PC-3 (cell line): ENCODE measurements at regions not wholly inside any gene's neighbourhood (a gene's known extent, or its start where the extent isn't known, plus 50 kb on each side); places are given as distances from the start of the nearest gene placed in this dataset.

Experiments used
- ATAC-seq: fragments of 200-7000 bp; cut with Tn5 transposase; 2 replicates; pipeline ENCODE4 v1.9.1; 2020; ENCODE audit warnings: mild to moderate bottlenecking, moderate library complexity
- BruUV-seq: library from RNA; stranded (reverse); fragments of 400-500 nt; replicated peaks from 2 replicates; lab custom pipeline; 2021; lab: Mats Ljungman, UMichigan
- CTCF ChIA-PET: fragments of 300-600 bp; sonication (Branson Sonifier 250); formaldehyde crosslinking; loops from one replicate; lab custom pipeline; 2022; ENCODE audit warnings: antibody characterized with exemption; lab: Charles Lee
- POLR2A ChIA-PET: fragments of 300-600 bp; sonication (Branson Sonifier 250); formaldehyde crosslinking; loops from one replicate; lab custom pipeline; 2022; ENCODE audit warnings: antibody characterized with exemption; ENCODE audit not compliant: unreplicated experiment; lab: Charles Lee
- DNase-seq: peaks from one replicate; pipeline ENCODE4 v3.0.0-alpha.2; 2015
- H2AFZ ChIP-seq: fragments of 300-600 bp; sonication (generic); 2 replicates; pipeline ENCODE4 v1.6.0; 2016; ENCODE audit warnings: antibody characterized with exemption, low read length
- H3F3A ChIP-seq: fragments of 300-600 bp; sonication (generic); one replicate; pipeline ENCODE4 v1.6.0; 2017; ENCODE audit warnings: antibody characterized with exemption, low read length, control low read depth, mild to moderate bottlenecking; ENCODE audit not compliant: unreplicated experiment
- H3K27ac ChIP-seq: fragments of 300-600 bp; sonication (generic); 2 replicates; pipeline ENCODE4 v1.5.1; 2016; ENCODE audit warnings: mild to moderate bottlenecking, low read length
- H3K27me3 ChIP-seq: fragments of 300-600 bp; sonication (generic); 2 replicates; pipeline ENCODE4 v1.6.1; 2016; ENCODE audit warnings: low read length, mixed read lengths
- H3K36me3 ChIP-seq: fragments of 300-600 bp; sonication (generic); 2 replicates; pipeline ENCODE4 v1.6.1; 2016; ENCODE audit warnings: low read depth, mixed run types, low read length, mixed read lengths
- H3K4me1 ChIP-seq: fragments of 300-600 bp; sonication (generic); 2 replicates; pipeline ENCODE4 v1.5.1; 2016; ENCODE audit warnings: low read length; ENCODE audit not compliant: insufficient read depth
- H3K4me2 ChIP-seq: fragments of 300-600 bp; sonication (generic); 2 replicates; pipeline ENCODE4 v1.6.0; 2016; ENCODE audit warnings: low read length
- H3K4me3 ChIP-seq: fragments of 300-600 bp; sonication (generic); 2 replicates; pipeline ENCODE4 v1.5.1; 2016; ENCODE audit warnings: mild to moderate bottlenecking, low read length, mixed read lengths
- H3K79me2 ChIP-seq: fragments of 300-600 bp; sonication (generic); 2 replicates; pipeline ENCODE4 v1.6.1; 2017; ENCODE audit warnings: low read length, mixed read lengths
- H3K9ac ChIP-seq: fragments of 300-600 bp; sonication (generic); 2 replicates; pipeline ENCODE4 v1.6.0; 2016; ENCODE audit warnings: mild to moderate bottlenecking, low read length
- H3K9me2 ChIP-seq: fragments of 300-600 bp; sonication (generic); replicated peaks from 2 replicates; pipeline ENCODE4 v1.6.1; 2016; ENCODE audit warnings: mixed run types, low read length, mixed read lengths
- H3K9me3 ChIP-seq: fragments of 300-600 bp; sonication (generic); 2 replicates; pipeline ENCODE4 v1.6.1; 2016; ENCODE audit warnings: low read length, mixed read lengths
- H4K20me1 ChIP-seq: fragments of 300-600 bp; sonication (generic); 2 replicates; pipeline ENCODE4 v1.6.1; 2016; ENCODE audit warnings: low read length, mixed read lengths
- CTCF ChIP-seq: fragments of 300-600 bp; sonication (generic); conservative IDR thresholded peaks from 2 replicates; pipeline ENCODE4 v1.5.1; 2017; ENCODE audit warnings: antibody characterized with exemption, low read depth, mild to moderate bottlenecking, low read length
- EZH2 ChIP-seq: fragments of 300-600 bp; sonication (generic); IDR thresholded peaks from one replicate; pipeline ENCODE4 v1.6.1; 2017; ENCODE audit warnings: antibody characterized with exemption, mild to moderate bottlenecking, low read length; ENCODE audit not compliant: unreplicated experiment
- EZH2phosphoT487 ChIP-seq: fragments of 300-600 bp; sonication (generic); IDR thresholded peaks from 2 replicates; pipeline ENCODE4 v1.6.1; 2018; ENCODE audit warnings: mild to moderate bottlenecking, antibody characterized with exemption, low read length, borderline replicate concordance
- intact Hi-C: fragments of 100-400 bp; cut with micrococcal nuclease; formaldehyde crosslinking; loops from 2 replicates; pipeline ENCODE4 v1.9.0; 2023

- H3K9me2 ChIP-seq, result no peaks in the 10 kb centered on the region
- no peak for DNase-seq
- H3K79me2 ChIP-seq, result no peaks in the 10 kb centered on the region
- peaks cover 15% of the 10 kb centered on the region; the same call in 1 of the 2 replicates for H3K4me1 ChIP-seq
- TF ChIP-seq CTCF (no peak), EZH2phosphoT487 (no peak), EZH2 (no peak)
- BruUV-seq, result no TSS peak
- no peak for ATAC-seq
- ChIA-PET CTCF (no interaction called here), POLR2A (no interaction called here)
- H3K36me3 ChIP-seq, result no peaks in the 10 kb centered on the region
- no peak overlapping the region for H3K4me2 ChIP-seq
- no peaks in the 10 kb centered on the region for H3K27me3 ChIP-seq
- H3K9ac ChIP-seq, result no peak overlapping the region
- no peak overlapping the region for H3K27ac ChIP-seq
- no peak overlapping the region for H2AFZ ChIP-seq
- H3K9me3 ChIP-seq, result no peaks in the 10 kb centered on the region
- no peaks in the 10 kb centered on the region for H3F3A ChIP-seq
- no peak overlapping the region for H3K4me3 ChIP-seq
- intact Hi-C loops, result no loop called here
- no peaks in the 10 kb centered on the region for H4K20me1 ChIP-seq
Measured at GRCh38 chr4:123954220-123954619, 557.6 kb downstream of the SPRY1 start.

- Histone ChIP-seq H4K20me1 (no peaks in the 10 kb centered on the region), H3K36me3 (no peaks in the 10 kb centered on the region), H3F3A (no peaks in the 10 kb centered on the region), H3K27ac (no peak overlapping the region), H3K4me3 (no peak overlapping the region), H2AFZ (no peak overlapping the region), H3K4me2 (no peak overlapping the region), H3K27me3 (no peaks in the 10 kb centered on the region), H3K9me3 (no peaks in the 10 kb centered on the region), H3K4me1 (peaks cover 15% of the 10 kb centered on the region; the same call in 1 of the 2 replicates), H3K79me2 (no peaks in the 10 kb centered on the region), H3K9me2 (no peaks in the 10 kb centered on the region), H3K9ac (no peak overlapping the region)
- intact Hi-C loops, result loop anchor here (1.0 kb wide), 1 partner anchor 31 kb away; no protein-coding TSS in a partner anchor
- ATAC-seq (peak; percentile 95), DNase-seq (peak; percentile 63)
- no TSS peak for BruUV-seq
- ChIA-PET POLR2A (no interaction called here), CTCF (no interaction called here)
- TF ChIP-seq EZH2 (no peak), EZH2phosphoT487 (no peak), CTCF (no peak)
Measured at GRCh38 chr4:123955167-123955800, 558.7 kb downstream of the SPRY1 start.

- ATAC-seq, result no peak
- H3K4me2 ChIP-seq, result no peak overlapping the region
- intact Hi-C loops, result no loop called here
- H3F3A ChIP-seq, result no peaks in the 10 kb centered on the region
- peaks cover 15% of the 10 kb centered on the region; the same call in 1 of the 2 replicates for H3K4me1 ChIP-seq
- DNase-seq, result no peak
- CTCF ChIA-PET, result no interaction called here
- no peaks in the 10 kb centered on the region for H3K36me3 ChIP-seq
- no peak overlapping the region for H3K27ac ChIP-seq
- no peak overlapping the region for H3K9ac ChIP-seq
- no peak for TF ChIP-seq EZH2
- no peak for TF ChIP-seq CTCF
- no peak for TF ChIP-seq EZH2phosphoT487
- POLR2A ChIA-PET, result no interaction called here
- no peak overlapping the region for H3K4me3 ChIP-seq
- no peak overlapping the region for H2AFZ ChIP-seq
- no peaks in the 10 kb centered on the region for H4K20me1 ChIP-seq
- no peaks in the 10 kb centered on the region for H3K27me3 ChIP-seq
- no TSS peak for BruUV-seq
- no peaks in the 10 kb centered on the region for H3K9me2 ChIP-seq
- H3K79me2 ChIP-seq, result no peaks in the 10 kb centered on the region
- no peaks in the 10 kb centered on the region for H3K9me3 ChIP-seq
Measured at GRCh38 chr4:123956204-123956603, 559.6 kb downstream of the SPRY1 start.
